ENCODE measurements at regions not wholly inside any gene's neighbourhood (a gene's known extent, or its start where the extent isn't known, plus 50 kb on each side); places are given as distances from the start of the nearest gene placed in this dataset.

GRCh38 chr15:61474796-61475195, 245.7 kb upstream of the RORA start:
- Histone ChIP-seq H3K4me3 (ENCODE audit: low read length) (no peak overlapping the region), H2AFZ (ENCODE audit: low read depth, low read length) (no peak overlapping the region), H3K9me3 (ENCODE audit: low read length) (no peaks in the 10 kb centered on the region), H3K36me3 (ENCODE audit: insufficient read depth, low read length) (no peaks in the 10 kb centered on the region), H3K9me2 (ENCODE audit: insufficient read depth, low read length) (no peaks in the 10 kb centered on the region), H3F3A (ENCODE audit: insufficient read depth, low read length, poor library complexity, severe bottlenecking) (no peaks in the 10 kb centered on the region), H4K20me1 (ENCODE audit: insufficient read depth) (no peaks in the 10 kb centered on the region), H3K4me2 (ENCODE audit: low read length) (no peak overlapping the region), H3K9ac (ENCODE audit: low read length) (no peak overlapping the region), H3K27ac (ENCODE audit: low read length) (no peak overlapping the region), H3K27me3 (ENCODE audit: insufficient read depth, low read depth, low read length) (no peaks in the 10 kb centered on the region), H3K79me2 (replicated peaks; ENCODE audit: insufficient read depth, low read length) (no peaks in the 10 kb centered on the region)
- TF ChIP-seq CTCF (IDR thresholded peaks at IDR 0.05; ENCODE audit: poor library complexity, severe bottlenecking): no peak
- no peak for TF ChIP-seq RAD21 (conservative IDR thresholded peaks at IDR 0.05)
- TF ChIP-seq, protein P1, sequence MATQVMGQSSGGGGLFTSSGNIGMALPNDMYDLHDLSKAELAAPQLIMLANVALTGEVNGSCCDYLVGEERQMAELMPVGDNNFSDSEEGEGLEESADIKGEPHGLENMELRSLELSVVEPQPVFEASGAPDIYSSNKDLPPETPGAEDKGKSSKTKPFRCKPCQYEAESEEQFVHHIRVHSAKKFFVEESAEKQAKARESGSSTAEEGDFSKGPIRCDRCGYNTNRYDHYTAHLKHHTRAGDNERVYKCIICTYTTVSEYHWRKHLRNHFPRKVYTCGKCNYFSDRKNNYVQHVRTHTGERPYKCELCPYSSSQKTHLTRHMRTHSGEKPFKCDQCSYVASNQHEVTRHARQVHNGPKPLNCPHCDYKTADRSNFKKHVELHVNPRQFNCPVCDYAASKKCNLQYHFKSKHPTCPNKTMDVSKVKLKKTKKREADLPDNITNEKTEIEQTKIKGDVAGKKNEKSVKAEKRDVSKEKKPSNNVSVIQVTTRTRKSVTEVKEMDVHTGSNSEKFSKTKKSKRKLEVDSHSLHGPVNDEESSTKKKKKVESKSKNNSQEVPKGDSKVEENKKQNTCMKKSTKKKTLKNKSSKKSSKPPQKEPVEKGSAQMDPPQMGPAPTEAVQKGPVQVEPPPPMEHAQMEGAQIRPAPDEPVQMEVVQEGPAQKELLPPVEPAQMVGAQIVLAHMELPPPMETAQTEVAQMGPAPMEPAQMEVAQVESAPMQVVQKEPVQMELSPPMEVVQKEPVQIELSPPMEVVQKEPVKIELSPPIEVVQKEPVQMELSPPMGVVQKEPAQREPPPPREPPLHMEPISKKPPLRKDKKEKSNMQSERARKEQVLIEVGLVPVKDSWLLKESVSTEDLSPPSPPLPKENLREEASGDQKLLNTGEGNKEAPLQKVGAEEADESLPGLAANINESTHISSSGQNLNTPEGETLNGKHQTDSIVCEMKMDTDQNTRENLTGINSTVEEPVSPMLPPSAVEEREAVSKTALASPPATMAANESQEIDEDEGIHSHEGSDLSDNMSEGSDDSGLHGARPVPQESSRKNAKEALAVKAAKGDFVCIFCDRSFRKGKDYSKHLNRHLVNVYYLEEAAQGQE (IDR thresholded peaks at IDR 0.05; ENCODE audit: borderline replicate concordance): no peak
- no peak for TF ChIP-seq TAF1 (IDR thresholded peaks at IDR 0.05; ENCODE audit: low read depth)
- no peak for TF ChIP-seq EZH2 (IDR thresholded peaks at IDR 0.05; ENCODE audit: borderline replicate concordance, insufficient read depth, low read length, poor library complexity, severe bottlenecking)
- TF ChIP-seq EP300 (conservative IDR thresholded peaks at IDR 0.05; ENCODE audit: poor library complexity, severe bottlenecking): no peak
- TF ChIP-seq SMC3 (conservative IDR thresholded peaks at IDR 0.05; ENCODE audit: poor library complexity): no peak
- no peak for TF ChIP-seq POLR2AphosphoS5 (IDR thresholded peaks at IDR 0.05)
- no peak for TF ChIP-seq MXI1 (conservative IDR thresholded peaks at IDR 0.05; ENCODE audit: poor library complexity, severe bottlenecking)

DNA sequence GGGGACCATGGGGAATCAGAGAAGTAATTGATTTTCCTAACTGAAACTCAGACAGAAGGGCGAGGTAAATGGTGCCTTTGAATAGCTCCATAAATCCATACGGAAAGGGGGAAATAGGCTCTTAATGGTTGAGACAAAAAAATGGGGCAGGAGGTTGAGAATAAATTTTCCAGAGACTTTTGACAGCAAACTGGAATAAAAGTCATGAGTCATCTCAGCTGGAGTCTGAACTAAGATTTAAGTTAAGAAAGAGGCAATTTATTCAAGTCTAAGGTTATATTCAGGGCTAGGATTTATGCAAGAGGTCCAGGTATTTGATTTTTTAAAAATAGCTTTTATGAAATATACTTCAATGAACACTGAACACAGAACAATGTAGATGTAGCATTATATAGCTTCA, 238.7 kb upstream of the RORA start:
- no peak overlapping the region for H3K4me2 ChIP-seq (ENCODE audit: low read length)
- no peaks in the 10 kb centered on the region for H3K79me2 ChIP-seq (replicated peaks; ENCODE audit: insufficient read depth, low read length)
- no peaks in the 10 kb centered on the region for H3K27me3 ChIP-seq (ENCODE audit: insufficient read depth, low read depth, low read length)
- no peak overlapping the region for H2AFZ ChIP-seq (ENCODE audit: low read depth, low read length)
- no peaks in the 10 kb centered on the region for H3F3A ChIP-seq (ENCODE audit: insufficient read depth, low read length, poor library complexity, severe bottlenecking)
- no peaks in the 10 kb centered on the region for H3K9me3 ChIP-seq (ENCODE audit: low read length)
- no peaks in the 10 kb centered on the region for H3K9me2 ChIP-seq (ENCODE audit: insufficient read depth, low read length)
- H3K27ac ChIP-seq (ENCODE audit: low read length): no peak overlapping the region
- H3K36me3 ChIP-seq (ENCODE audit: insufficient read depth, low read length): no peaks in the 10 kb centered on the region
- no peaks in the 10 kb centered on the region for H4K20me1 ChIP-seq (ENCODE audit: insufficient read depth)
- no peak overlapping the region for H3K4me3 ChIP-seq (ENCODE audit: low read length)
- TF ChIP-seq, protein P1 (IDR thresholded peaks at IDR 0.05; ENCODE audit: borderline replicate concordance): no peak
- TF ChIP-seq CTCF (IDR thresholded peaks at IDR 0.05; ENCODE audit: poor library complexity, severe bottlenecking): no peak
- no peak for TF ChIP-seq POLR2AphosphoS5 (IDR thresholded peaks at IDR 0.05)
- no peak for TF ChIP-seq SMC3 (conservative IDR thresholded peaks at IDR 0.05; ENCODE audit: poor library complexity)
- no peak for TF ChIP-seq MXI1 (conservative IDR thresholded peaks at IDR 0.05; ENCODE audit: poor library complexity, severe bottlenecking)
- TF ChIP-seq EZH2 (IDR thresholded peaks at IDR 0.05; ENCODE audit: borderline replicate concordance, insufficient read depth, low read length, poor library complexity, severe bottlenecking): no peak
- TF ChIP-seq TAF1 (IDR thresholded peaks at IDR 0.05; ENCODE audit: low read depth): no peak
- TF ChIP-seq RAD21 (conservative IDR thresholded peaks at IDR 0.05): no peak
- no peak for TF ChIP-seq EP300 (conservative IDR thresholded peaks at IDR 0.05; ENCODE audit: poor library complexity, severe bottlenecking)
- H3K9ac ChIP-seq (ENCODE audit: low read length): no peak overlapping the region

All from neural cell (in vitro differentiated cells).